HK-2 (cell line): ENCODE measurements at regions not wholly inside any gene's neighbourhood (a gene's known extent, or its start where the extent isn't known, plus 50 kb on each side); places are given as distances from the start of the nearest gene placed in this dataset.
"Not testable (repeated sequence)": the region's sequence is repeated elsewhere in the genome, so short reads cannot be mapped to it uniquely, and the experiment has no call there.

Source experiments
- DNase-seq: peaks from one replicate; pipeline ENCODE4 v3.0.0-alpha.2; 2018; ENCODE audit not compliant: unreplicated experiment

GRCh38 chr12:33323823-33324222 is 115.8 kb downstream of the SYT10 start:
- DNase-seq = no peak

- no peak for DNase-seq
These were observed 117.1 kb downstream of the SYT10 start for GRCh38 chr12:33322519-33322918.

DNA sequence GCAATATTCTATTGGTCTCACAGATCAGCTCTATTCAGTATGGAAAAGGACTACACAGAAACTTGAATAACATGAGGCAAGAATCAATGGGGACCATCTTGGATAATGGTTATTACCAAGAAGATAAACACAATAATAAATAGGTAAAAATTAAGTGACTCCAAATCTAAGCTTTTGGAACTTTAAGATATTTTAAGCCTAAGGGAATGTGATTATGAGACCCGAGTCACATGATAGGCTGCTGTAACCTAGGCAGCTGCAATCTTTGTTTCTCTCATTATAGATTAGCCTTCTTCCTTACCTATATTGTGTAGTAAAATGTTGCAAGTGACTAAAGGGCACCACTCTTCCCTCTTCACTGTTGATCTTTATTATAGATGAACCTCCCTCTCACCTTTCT is 121.9 kb downstream of the SYT10 start:
- DNase-seq = no peak

DNA sequence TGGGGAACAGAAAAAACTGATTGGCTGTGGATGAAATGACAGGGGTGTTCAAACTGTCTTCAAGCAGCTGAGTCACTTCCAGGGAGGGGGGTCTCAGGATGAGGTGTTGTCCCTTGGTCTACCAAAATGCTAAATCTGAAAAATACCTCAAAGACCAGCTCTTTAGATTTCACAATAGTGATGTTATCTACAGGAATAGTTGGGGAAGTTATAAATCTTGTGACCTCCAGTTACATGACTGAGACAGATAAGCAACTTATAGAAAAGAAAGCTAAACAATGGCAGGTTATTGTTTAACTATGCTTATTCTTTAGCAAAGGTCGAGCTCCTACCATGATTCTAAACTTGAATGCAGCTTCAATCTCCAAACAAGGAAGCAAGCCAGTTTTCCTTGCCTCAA is 125.4 kb downstream of the SYT10 start:
- DNase-seq = no peak

GRCh38 chr12:33313476-33313875 is 126.1 kb downstream of the SYT10 start:
- no peak for DNase-seq

- no peak for DNase-seq
These were observed 129.1 kb downstream of the SYT10 start for GRCh38 chr12:33310471-33310870.

DNA sequence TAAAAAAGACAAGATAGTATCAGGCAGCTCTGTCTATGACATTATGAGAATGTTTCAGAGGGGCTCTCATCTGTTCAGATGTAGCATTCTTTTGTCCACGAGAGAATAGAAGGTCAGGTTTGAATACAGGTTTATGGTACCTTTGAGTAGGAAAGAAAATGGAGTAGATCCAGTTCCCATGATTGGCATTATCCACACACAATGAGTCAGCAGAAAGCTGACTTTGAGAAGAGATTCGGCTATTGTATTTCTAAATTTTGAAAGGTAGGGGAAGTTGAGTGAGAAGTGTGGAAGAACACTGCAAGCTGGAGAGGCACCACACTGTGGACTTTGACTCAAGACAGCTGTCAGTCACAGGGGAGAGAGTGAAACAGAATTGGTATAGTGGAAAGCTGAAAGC is 135.4 kb downstream of the SYT10 start:
- no peak for DNase-seq

GRCh38 chr12:33296529-33296928 is 143.1 kb downstream of the SYT10 start:
- no peak for DNase-seq

DNA sequence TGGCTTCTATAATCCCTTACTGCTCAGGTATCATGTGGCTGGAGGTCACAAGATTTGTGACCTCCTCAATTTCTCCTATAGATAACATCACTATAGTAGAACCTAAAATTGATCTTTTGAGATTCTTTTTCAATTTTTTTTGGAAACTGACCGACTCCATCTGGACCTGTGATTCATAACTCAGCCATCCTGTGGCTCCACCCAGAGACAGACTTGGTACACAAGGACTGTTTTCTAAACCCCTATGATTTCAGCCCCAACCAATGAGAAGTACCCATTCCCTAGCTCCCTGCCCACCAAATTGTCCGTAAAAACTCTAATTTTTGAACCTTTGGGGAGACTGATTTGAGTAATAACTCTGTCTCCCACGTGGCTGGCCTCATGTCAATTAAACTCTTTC is 148.9 kb downstream of the SYT10 start:
- DNase-seq = no peak

- DNase-seq = no peak
These were observed 156.6 kb downstream of the SYT10 start for GRCh38 chr12:33283054-33283453.

DNA sequence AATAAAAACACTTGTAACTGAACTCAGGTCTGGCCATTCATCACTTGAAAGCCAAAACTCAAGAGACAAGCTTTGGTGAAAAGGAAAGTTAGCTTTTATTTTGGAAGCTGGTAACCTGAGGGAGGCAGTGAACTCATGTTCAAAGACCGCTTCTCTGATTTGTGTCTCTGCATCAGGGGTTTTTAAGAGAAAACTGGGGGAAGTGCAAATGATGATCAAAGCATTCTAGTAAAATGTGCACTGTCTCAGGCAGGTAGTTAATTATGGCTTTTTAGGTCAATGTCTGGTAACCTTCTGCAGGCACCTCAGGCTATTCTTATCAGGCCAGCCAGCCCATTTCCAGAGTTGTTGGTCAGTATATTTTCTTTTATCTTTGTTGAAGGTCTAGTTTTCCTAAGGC is 162.2 kb downstream of the SYT10 start:
- DNase-seq = no peak

DNA sequence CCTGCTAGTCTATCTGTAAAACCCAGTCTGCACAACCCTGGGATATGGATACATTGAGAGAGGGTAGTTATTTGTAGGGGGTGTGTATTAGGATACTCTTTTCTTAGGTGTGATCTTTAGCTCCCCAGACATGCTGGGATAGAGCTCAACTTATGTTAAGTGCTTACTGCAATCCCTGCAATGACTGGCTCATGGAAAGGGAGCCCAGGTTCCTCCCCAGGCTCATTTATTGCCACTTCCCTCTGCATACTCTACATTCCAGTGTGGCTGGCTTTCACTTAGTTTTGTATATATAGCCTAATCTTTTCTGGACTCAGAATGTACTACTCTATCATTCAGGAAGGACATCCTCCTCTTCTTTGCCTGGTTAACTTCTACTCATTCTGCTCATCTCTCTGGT is 172.0 kb downstream of the SYT10 start:
- no peak for DNase-seq

GRCh38 chr12:33265900-33266299 is 173.7 kb downstream of the SYT10 start:
- no peak for DNase-seq

- no peak for DNase-seq
These were observed 174.4 kb downstream of the SYT10 start for GRCh38 chr12:33265033-33265731.

GRCh38 chr12:33253178-33253577 is 186.4 kb downstream of the SYT10 start:
- DNase-seq = no peak

DNA sequence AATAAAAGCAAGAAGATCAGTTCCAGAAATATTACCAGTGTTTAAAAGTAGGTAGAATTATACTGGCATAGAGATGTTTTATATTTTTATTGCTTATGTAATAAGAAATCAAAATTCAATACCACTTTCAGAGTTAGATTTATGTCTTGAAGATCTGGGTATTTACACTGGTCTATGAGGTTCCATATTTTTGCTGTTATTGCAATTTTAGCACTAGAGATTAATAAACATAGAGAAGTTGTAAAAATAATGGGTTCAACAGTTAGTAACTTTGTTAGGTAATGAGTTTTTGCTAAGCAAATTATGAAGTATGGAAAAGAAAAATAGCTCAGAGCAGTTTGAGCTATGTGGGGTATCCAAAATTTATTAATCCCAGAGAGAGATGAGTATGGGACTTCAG is 188.1 kb downstream of the SYT10 start:
- no peak for DNase-seq

DNA sequence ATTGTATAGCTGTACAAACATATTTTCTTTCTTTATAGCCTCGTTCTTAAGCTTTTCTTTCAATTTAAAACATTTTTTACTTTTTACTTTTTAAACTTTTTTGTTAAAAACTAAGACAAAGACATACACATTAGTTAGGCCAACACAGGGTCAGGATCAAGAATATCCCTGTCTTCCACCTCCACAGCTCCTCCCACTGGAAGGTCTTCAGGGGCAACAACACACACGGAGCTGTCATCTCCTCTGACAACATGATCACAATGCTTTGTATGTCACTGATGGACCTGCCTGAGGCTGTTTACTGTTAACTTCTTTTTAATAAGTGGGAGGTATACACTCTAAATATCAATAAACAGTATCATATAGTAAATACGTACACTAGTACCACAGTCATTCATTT is 191.3 kb downstream of the SYT10 start:
- no peak for DNase-seq

GRCh38 chr12:33247625-33248024 is 192.0 kb downstream of the SYT10 start:
- no peak for DNase-seq

DNA sequence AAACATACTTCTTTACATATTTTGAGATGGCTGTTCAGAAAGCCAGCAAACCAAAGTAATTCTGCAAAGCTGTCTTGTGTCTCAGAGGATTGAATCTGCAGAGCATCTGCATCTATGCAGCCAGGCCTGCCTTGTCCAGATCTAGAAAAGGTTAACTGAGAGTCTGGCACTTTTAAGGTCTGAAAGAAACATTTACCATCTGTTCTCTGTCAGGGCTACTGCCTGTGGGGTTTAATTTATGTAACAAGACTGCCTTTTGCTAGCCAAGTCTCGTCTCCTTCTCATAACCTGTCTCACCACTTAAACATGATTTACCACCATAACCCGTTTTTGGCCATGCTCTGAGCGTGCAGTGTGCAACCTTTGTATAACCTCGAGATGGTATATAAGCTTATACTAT is 194.2 kb downstream of the SYT10 start:
- no peak for DNase-seq

DNA sequence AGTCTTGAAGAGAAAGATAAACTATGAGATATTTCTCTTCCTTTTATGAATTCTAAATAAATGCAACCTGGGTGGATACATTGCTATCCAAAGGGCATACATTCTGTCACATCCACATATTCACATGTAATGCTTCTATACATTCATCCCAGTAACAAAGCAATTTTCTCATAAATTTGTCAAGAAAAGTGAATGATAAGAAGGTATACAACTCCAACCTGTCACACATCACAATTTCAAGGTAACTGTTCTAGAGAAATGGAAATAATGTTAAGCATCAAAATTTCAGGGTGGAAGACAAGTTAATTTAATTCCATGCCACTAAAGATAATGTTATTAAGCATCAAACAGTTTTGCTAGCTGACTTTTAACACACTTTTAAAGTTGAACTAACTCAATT is 212.9 kb downstream of the SYT10 start:
- DNase-seq = no peak

GRCh38 chr12:33223956-33224355 is 215.7 kb downstream of the SYT10 start:
- DNase-seq = no peak

- DNase-seq = no peak
These were observed 217.3 kb downstream of the SYT10 start for GRCh38 chr12:33222357-33222756.

- no peak for DNase-seq
These were observed 233.6 kb downstream of the SYT10 start for GRCh38 chr12:33205981-33206380.

- not testable (repeated sequence) for DNase-seq
These were observed 245.2 kb downstream of the SYT10 start for GRCh38 chr12:33194389-33194788.
